B cell (primary cell): ENCODE measurements at regions not wholly inside any gene's neighbourhood (a gene's known extent, or its start where the extent isn't known, plus 50 kb on each side); places are given as distances from the start of the nearest gene placed in this dataset.

Source experiments
- ATAC-seq: fragments of 200-7000 bp; cut with Tn5 transposase; one replicate; pipeline ENCODE4 v1.10.0; 2021; ENCODE audit warnings: low read depth, mild to moderate bottlenecking, moderate number of reproducible peaks, moderate library complexity
- CTCF ChIA-PET: fragments of 350-600 bp; sonication (Branson Sonifier 250); formaldehyde crosslinking; loops from one replicate; lab custom pipeline; 2021; ENCODE audit warnings: antibody characterized with exemption, inconsistent platforms; lab: Charles Lee
- POLR2A ChIA-PET: fragments of 350-600 bp; sonication (Branson Sonifier 250); formaldehyde crosslinking; loops from one replicate; lab custom pipeline; 2021; ENCODE audit warnings: antibody characterized with exemption; lab: Charles Lee
- DNase-seq: peaks from one replicate; pipeline ENCODE4 v3.0.0; 2013
- H2AFZ ChIP-seq: 2 replicates; pipeline ENCODE4 v1.6.1; 2012; ENCODE audit warnings: mild to moderate bottlenecking, low read depth, low read length; ENCODE audit not compliant: insufficient read depth, poor library complexity, severe bottlenecking
- H3K27ac ChIP-seq, 2 donors: 1 replicate in 1 of 2; 2 replicates in 1 of 2; pipeline ENCODE4 v1.5.1; 2012 to 2013; ENCODE audit warnings: low read length in 2 of 2, mild to moderate bottlenecking in 2 of 2, moderate library complexity in 1 of 2
- H3K27me3 ChIP-seq, 4 experiments: fragments of 200-600 bp in 1 of 4; sonication (generic) in 1 of 4; replicated peaks in 1 of 4; 1 replicate in 2 of 4; 2 replicates in 2 of 4; pipeline versions ENCODE4 v1.6.1 to v1.7.0; 2013 to 2016; ENCODE audit warnings: low read length in 3 of 4, mild to moderate bottlenecking in 2 of 4, mixed read lengths in 1 of 4, moderate library complexity in 1 of 4; ENCODE audit not compliant: insufficient read depth in 4 of 4, control insufficient read depth in 3 of 4; ENCODE audit errors: control extremely low read depth in 1 of 4
- H3K36me3 ChIP-seq, 2 experiments: replicated peaks in 1 of 2; 1 replicate in 1 of 2; 2 replicates in 1 of 2; pipeline versions ENCODE4 v1.6.1 to v1.7.1; 2013; ENCODE audit warnings: low read length in 1 of 2; ENCODE audit not compliant: insufficient read depth in 2 of 2, control insufficient read depth in 1 of 2; ENCODE audit errors: control extremely low read depth in 1 of 2, extremely low read depth in 1 of 2
- H3K4me1 ChIP-seq, 2 donors: fragments of 200-600 bp in 1 of 2; sonication (generic) in 1 of 2; 1 replicate in 1 of 2; 2 replicates in 1 of 2; pipeline versions ENCODE4 v1.5.1 to v1.6.1; 2013 to 2017; ENCODE audit warnings: low read length in 2 of 2; ENCODE audit not compliant: control insufficient read depth in 2 of 2, insufficient read depth in 2 of 2
- H3K4me2 ChIP-seq: replicated peaks from 2 replicates; pipeline ENCODE3; 2012; ENCODE audit warnings: mild to moderate bottlenecking, low read depth, low read length; ENCODE audit not compliant: poor library complexity, severe bottlenecking
- H3K4me3 ChIP-seq, 5 experiments: fragments of 200-600 bp in 1 of 5; sonication (generic) in 1 of 5; 1 replicate in 3 of 5; 2 replicates in 2 of 5; pipeline versions ENCODE4 v1.5.1 to v1.7.0; 2011 to 2016; ENCODE audit warnings: low read length in 4 of 5, mild to moderate bottlenecking in 4 of 5, low read depth in 2 of 5, control low read depth in 1 of 5, moderate library complexity in 1 of 5; ENCODE audit not compliant: insufficient read depth in 1 of 5; ENCODE audit errors: control extremely low read depth in 1 of 5, extremely low read depth in 1 of 5
- H3K79me2 ChIP-seq: fragments of 200-600 bp; sonication (generic); one replicate; pipeline ENCODE4 v1.6.0; 2016; ENCODE audit warnings: low read length; ENCODE audit not compliant: control insufficient read depth, insufficient read depth
- H3K9ac ChIP-seq: fragments of 200-600 bp; sonication (generic); 2 replicates; pipeline ENCODE4 v1.6.1; 2017; ENCODE audit warnings: mild to moderate bottlenecking, low read length, moderate library complexity
- H3K9me3 ChIP-seq, 3 donors: one replicate each; pipeline versions ENCODE4 v1.6.1 to v1.7.1; 2013; ENCODE audit warnings: low read length in 2 of 3; ENCODE audit not compliant: control insufficient read depth in 2 of 3, insufficient read depth in 1 of 3; ENCODE audit errors: control extremely low read depth in 1 of 3
- H4K20me1 ChIP-seq: 2 replicates; pipeline ENCODE4 v1.6.0; 2012; ENCODE audit warnings: mild to moderate bottlenecking, low read length; ENCODE audit not compliant: insufficient read depth, control insufficient read depth, poor library complexity, severe bottlenecking
- H3K27ac Mint-ChIP-seq: one replicate; pipeline ENCODE4 v1.8.0; 2021; ENCODE audit warnings: mixed read lengths
- H3K27me3 Mint-ChIP-seq: one replicate; pipeline ENCODE4 v1.8.0; 2021; ENCODE audit warnings: mixed read lengths
- H3K4me1 Mint-ChIP-seq: one replicate; pipeline ENCODE4 v1.8.0; 2021; ENCODE audit warnings: mixed read lengths
- H3K4me3 Mint-ChIP-seq: one replicate; pipeline ENCODE4 v1.8.0; 2021; ENCODE audit warnings: mixed read lengths
- H3K9me3 Mint-ChIP-seq: one replicate; pipeline ENCODE4 v1.8.0; 2022; ENCODE audit warnings: mixed read lengths; ENCODE audit not compliant: insufficient read depth
- EZH2 ChIP-seq: IDR thresholded peaks from 2 replicates; pipeline ENCODE4 v1.6.1; 2012; ENCODE audit warnings: borderline replicate concordance, low read depth, mild to moderate bottlenecking, moderate library complexity, low read length; ENCODE audit not compliant: insufficient read depth, poor library complexity, severe bottlenecking
- WGBS: methylation state at CpG from one replicate; pipeline ENCODE4 v1.1.5; 2013; ENCODE audit warnings: missing lambda C conversion rate; ENCODE audit not compliant: insufficient coverage; 5-methylcytosine and 5-hydroxymethylcytosine counted together
- intact Hi-C: fragments of 100-400 bp; cut with micrococcal nuclease; formaldehyde crosslinking; loops from one replicate; pipeline ENCODE4 v1.10.0; 2022
- TF ChIP-seq, protein P1 (sequence below): fragments of 200-600 bp; IDR thresholded peaks from one replicate; pipeline ENCODE4 v1.8.0; 2022; ENCODE audit warnings: antibody characterized with exemption, mild to moderate bottlenecking

DNA sequence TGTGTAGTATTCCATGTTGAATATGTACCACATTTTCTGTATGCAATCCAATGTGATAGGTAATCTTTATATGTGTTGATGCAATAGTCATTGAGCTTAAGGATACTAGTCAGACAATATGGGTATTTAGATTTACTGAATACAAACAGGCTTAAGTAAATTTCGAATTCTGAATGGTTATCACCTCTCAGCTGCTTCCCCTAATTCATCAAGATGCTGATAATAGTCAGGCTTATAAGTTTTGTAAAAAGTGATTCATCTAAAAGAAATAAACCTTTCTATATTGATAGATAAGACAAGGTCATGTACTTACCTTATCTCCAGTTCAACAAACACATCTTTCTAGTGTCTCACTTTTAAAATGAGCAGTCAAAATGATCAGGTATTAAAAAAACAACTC, 205.5 kb downstream of the CASP12 start:
- no peak for DNase-seq
- Histone ChIP-seq H3K27ac (no peak overlapping the region), H3K4me3 (no peak overlapping the region), H3K27me3 (no peaks in the 10 kb centered on the region), H3K4me2 (no peak overlapping the region), H3K9ac (no peak overlapping the region), H3K36me3 (no peaks in the 10 kb centered on the region), H3K9me3 (no peaks in the 10 kb centered on the region), H2AFZ (no peak overlapping the region), H4K20me1 (no peaks in the 10 kb centered on the region), H3K4me1 (no peaks in the 10 kb centered on the region), H3K79me2 (no peaks in the 10 kb centered on the region)
- ChIA-PET POLR2A (no interaction called here), CTCF (no interaction called here)
- Mint-ChIP-seq H3K9me3 (peaks cover 5% of the 10 kb centered on the region), H3K4me1 (no peaks in the 10 kb centered on the region), H3K4me3 (no peak overlapping the region), H3K27me3 (no peaks in the 10 kb centered on the region), H3K27ac (no peak overlapping the region)
- no CpG with 5 or more reads among the region's 1 CpG for WGBS
- no peak for TF ChIP-seq EZH2
- TF ChIP-seq, protein P1, sequence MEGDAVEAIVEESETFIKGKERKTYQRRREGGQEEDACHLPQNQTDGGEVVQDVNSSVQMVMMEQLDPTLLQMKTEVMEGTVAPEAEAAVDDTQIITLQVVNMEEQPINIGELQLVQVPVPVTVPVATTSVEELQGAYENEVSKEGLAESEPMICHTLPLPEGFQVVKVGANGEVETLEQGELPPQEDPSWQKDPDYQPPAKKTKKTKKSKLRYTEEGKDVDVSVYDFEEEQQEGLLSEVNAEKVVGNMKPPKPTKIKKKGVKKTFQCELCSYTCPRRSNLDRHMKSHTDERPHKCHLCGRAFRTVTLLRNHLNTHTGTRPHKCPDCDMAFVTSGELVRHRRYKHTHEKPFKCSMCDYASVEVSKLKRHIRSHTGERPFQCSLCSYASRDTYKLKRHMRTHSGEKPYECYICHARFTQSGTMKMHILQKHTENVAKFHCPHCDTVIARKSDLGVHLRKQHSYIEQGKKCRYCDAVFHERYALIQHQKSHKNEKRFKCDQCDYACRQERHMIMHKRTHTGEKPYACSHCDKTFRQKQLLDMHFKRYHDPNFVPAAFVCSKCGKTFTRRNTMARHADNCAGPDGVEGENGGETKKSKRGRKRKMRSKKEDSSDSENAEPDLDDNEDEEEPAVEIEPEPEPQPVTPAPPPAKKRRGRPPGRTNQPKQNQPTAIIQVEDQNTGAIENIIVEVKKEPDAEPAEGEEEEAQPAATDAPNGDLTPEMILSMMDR = no peak
- no peak for ATAC-seq
- intact Hi-C loops = no loop called here

DNA sequence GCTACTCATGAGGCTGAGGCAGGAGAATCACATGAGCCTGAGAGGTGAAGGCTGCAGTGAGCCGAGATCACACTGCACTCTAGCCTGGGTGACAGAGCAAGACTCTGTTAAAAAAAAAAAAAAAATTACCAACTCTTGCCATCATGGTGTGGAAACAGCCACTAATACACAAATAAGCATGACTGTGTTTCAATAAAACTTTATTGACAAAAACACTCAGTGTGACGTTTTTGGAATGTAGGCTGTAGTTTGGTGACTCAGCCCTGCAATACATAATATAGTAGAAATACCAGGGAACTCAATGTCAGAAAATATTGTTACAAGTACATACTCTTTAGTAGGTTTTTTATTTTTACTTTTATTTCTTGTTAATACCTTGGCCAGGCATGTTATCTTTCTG, 207.1 kb downstream of the CASP12 start:
- H3K4me1 ChIP-seq = no peaks in the 10 kb centered on the region
- ChIA-PET CTCF (no interaction called here), POLR2A (no interaction called here)
- H3K36me3 ChIP-seq = no peaks in the 10 kb centered on the region
- no peak overlapping the region for H3K4me2 ChIP-seq
- no peaks in the 10 kb centered on the region for H3K9me3 ChIP-seq
- Mint-ChIP-seq H3K27me3 (peaks cover 4% of the 10 kb centered on the region), H3K27ac (no peak overlapping the region), H3K9me3 (peaks cover 5% of the 10 kb centered on the region), H3K4me3 (no peak overlapping the region), H3K4me1 (no peaks in the 10 kb centered on the region)
- no peak overlapping the region for H3K27ac ChIP-seq
- no peaks in the 10 kb centered on the region for H3K79me2 ChIP-seq
- H3K27me3 ChIP-seq = no peaks in the 10 kb centered on the region
- H4K20me1 ChIP-seq = no peaks in the 10 kb centered on the region
- intact Hi-C loops = no loop called here
- DNase-seq = no peak
- ATAC-seq = no peak
- no peak overlapping the region for H2AFZ ChIP-seq
- no peak overlapping the region for H3K9ac ChIP-seq
- no CpG with 5 or more reads among the region's 2 CpGs for WGBS
- no peak for TF ChIP-seq EZH2
- TF ChIP-seq, protein P1 = no peak
- H3K4me3 ChIP-seq = no peak overlapping the region
